Body of pancreas (tissue), 4 donors: ENCODE measurements at regions not wholly inside any gene's neighbourhood (a gene's known extent, or its start where the extent isn't known, plus 50 kb on each side); places are given as distances from the start of the nearest gene placed in this dataset.

Experiments
- ATAC-seq: fragments of 150-250 bp; one replicate; pipeline ENCODE4 v1.9.1; 2016
- DNase-seq, 4 donors: peaks; one replicate each; pipeline ENCODE4 v3.0.0-alpha.2; 2019
- H3K27ac ChIP-seq, 4 donors: fragments of 200-600 bp; sonication (generic); 1 replicate in 3 of 4; 2 replicates in 1 of 4; pipeline versions ENCODE4 v1.5.1 to v1.6.1; 2016 to 2019; ENCODE audit warnings: mild to moderate bottlenecking in 1 of 4, mixed read lengths in 1 of 4, moderate library complexity in 1 of 4
- H3K27me3 ChIP-seq, 2 donors: fragments of 200-600 bp; sonication (generic); one replicate each; pipeline ENCODE4 v1.6.0; 2016; ENCODE audit warnings: mild to moderate bottlenecking in 1 of 2
- H3K36me3 ChIP-seq, 2 donors: fragments of 200-600 bp; sonication (generic); replicated peaks in 1 of 2; 2 replicates each; pipeline ENCODE4 v1.5.1; 2016; ENCODE audit warnings: low read depth in 2 of 2; ENCODE audit not compliant: insufficient read depth in 1 of 2
- H3K4me1 ChIP-seq: fragments of 200-600 bp; sonication (generic); one replicate; pipeline ENCODE4 v1.6.0; 2016
- H3K4me3 ChIP-seq, 2 donors: fragments of 200-600 bp; sonication (generic); 1 replicate in 1 of 2; 2 replicates in 1 of 2; pipeline ENCODE4 v1.5.1; 2016 to 2019
- H3K9me3 ChIP-seq, 3 donors: fragments of 200-600 bp; sonication (generic); 1 replicate in 2 of 3; 2 replicates in 1 of 3; pipeline ENCODE4 v1.5.1; 2016
- POLR2A ChIP-seq, 3 donors: fragments of 450-650 bp; IDR thresholded peaks; one replicate each; pipeline ENCODE4 v1.6.1; 2016; ENCODE audit warnings: antibody characterized with exemption in 3 of 3, mild to moderate bottlenecking in 2 of 3
- WGBS, 2 donors: methylation state at CpG; one replicate each; pipeline ENCODE4 v1.1.5; 2017; 5-methylcytosine and 5-hydroxymethylcytosine counted together
- intact Hi-C: fragments of 100-400 bp; cut with DNase I; formaldehyde crosslinking; loops from one replicate; pipeline ENCODE4 v1.15.1; 2023
- TF ChIP-seq, protein P1 (sequence below), 7 experiments: fragments of 450-650 bp in 4 of 7; fragments of 200-600 bp in 3 of 7; sonication (generic) in 3 of 7; IDR thresholded peaks; one replicate each; pipeline ENCODE4 v1.5.1; 2016 to 2019; ENCODE audit warnings: antibody characterized with exemption in 7 of 7

DNA sequence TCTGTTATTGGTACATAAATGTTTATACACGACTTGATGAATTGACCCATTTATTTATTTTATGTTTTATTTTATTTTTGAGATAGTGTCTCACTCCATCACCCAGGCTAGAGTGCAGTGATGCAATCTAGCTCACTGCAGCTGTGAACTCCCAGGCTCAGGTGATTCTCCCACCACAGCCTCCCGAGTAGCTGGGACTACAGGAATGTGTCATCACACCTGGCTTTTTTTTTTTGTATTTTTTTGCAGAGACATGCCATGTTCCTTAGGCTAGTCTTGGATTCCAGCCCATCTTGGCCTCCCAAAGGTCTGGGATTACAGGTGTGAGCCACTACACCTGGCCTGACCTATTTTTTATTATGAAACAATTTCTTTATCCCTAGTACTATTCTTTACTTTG, 355.0 kb upstream of the PRICKLE1 start:
- H3K4me1 ChIP-seq, result no peaks in the 10 kb centered on the region
- ATAC-seq (no peak), DNase-seq (no peak)
- intact Hi-C loops, result no loop called here
- H3K4me3 ChIP-seq, result no peak overlapping the region
- TF ChIP-seq, protein P1, sequence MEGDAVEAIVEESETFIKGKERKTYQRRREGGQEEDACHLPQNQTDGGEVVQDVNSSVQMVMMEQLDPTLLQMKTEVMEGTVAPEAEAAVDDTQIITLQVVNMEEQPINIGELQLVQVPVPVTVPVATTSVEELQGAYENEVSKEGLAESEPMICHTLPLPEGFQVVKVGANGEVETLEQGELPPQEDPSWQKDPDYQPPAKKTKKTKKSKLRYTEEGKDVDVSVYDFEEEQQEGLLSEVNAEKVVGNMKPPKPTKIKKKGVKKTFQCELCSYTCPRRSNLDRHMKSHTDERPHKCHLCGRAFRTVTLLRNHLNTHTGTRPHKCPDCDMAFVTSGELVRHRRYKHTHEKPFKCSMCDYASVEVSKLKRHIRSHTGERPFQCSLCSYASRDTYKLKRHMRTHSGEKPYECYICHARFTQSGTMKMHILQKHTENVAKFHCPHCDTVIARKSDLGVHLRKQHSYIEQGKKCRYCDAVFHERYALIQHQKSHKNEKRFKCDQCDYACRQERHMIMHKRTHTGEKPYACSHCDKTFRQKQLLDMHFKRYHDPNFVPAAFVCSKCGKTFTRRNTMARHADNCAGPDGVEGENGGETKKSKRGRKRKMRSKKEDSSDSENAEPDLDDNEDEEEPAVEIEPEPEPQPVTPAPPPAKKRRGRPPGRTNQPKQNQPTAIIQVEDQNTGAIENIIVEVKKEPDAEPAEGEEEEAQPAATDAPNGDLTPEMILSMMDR (IDR thresholded peaks at IDR 0.05), result no peak
- no peak for TF ChIP-seq POLR2A (IDR thresholded peaks at IDR 0.05)
- H3K27ac ChIP-seq, result no peak overlapping the region
- WGBS, 2 donors, result 42 to 45% methylated on average over 2 of the region's 2 CpGs
- H3K9me3 ChIP-seq, result no peaks in the 10 kb centered on the region
- H3K27me3 ChIP-seq, result no peaks in the 10 kb centered on the region
- no peaks in the 10 kb centered on the region for H3K36me3 ChIP-seq

GRCh38 chr12:42936991-42937390, 347.4 kb upstream of the PRICKLE1 start:
- intact Hi-C loops, result no loop called here
- Histone ChIP-seq H3K9me3 (no peaks in the 10 kb centered on the region), H3K27me3 (no peaks in the 10 kb centered on the region), H3K4me3 (no peak overlapping the region), H3K4me1 (no peaks in the 10 kb centered on the region), H3K27ac (no peak overlapping the region), H3K36me3 (no peaks in the 10 kb centered on the region)
- no peak for ATAC-seq
- WGBS, 2 donors, result 66 to 75% methylated on average over 3 of the region's 3 CpGs
- TF ChIP-seq, protein P1 (IDR thresholded peaks at IDR 0.05), result no peak
- TF ChIP-seq POLR2A (IDR thresholded peaks at IDR 0.05), result no peak
- DNase-seq, result no peak

DNA sequence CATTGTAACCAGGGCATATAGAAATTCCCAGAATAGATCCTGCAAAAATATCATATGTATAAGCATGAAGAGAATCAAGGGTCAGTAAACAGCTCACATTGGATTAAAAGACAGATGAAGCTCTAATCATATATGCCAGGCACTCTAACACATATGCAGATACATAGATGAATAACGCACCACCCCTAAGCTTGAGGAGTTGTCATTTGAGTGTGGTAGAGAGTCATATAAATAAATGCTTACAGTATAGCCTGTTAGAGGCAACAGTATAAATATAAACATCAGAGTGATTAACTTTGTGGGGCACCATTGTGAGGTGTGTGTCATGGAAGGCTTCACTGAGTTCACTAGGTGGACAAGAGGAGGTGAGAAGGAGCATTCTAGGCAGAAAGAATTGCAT, 346.7 kb upstream of the PRICKLE1 start:
- Histone ChIP-seq H3K9me3 (no peaks in the 10 kb centered on the region), H3K36me3 (no peaks in the 10 kb centered on the region), H3K27ac (no peak overlapping the region), H3K4me1 (no peaks in the 10 kb centered on the region), H3K4me3 (no peak overlapping the region), H3K27me3 (no peaks in the 10 kb centered on the region)
- WGBS, 2 donors, result 83 to 91% methylated on average over 1 of the region's 1 CpG
- TF ChIP-seq, protein P1 (IDR thresholded peaks at IDR 0.05), result no peak
- TF ChIP-seq POLR2A (IDR thresholded peaks at IDR 0.05), result no peak
- ATAC-seq (no peak), DNase-seq (no peak)
- intact Hi-C loops, result no loop called here

DNA sequence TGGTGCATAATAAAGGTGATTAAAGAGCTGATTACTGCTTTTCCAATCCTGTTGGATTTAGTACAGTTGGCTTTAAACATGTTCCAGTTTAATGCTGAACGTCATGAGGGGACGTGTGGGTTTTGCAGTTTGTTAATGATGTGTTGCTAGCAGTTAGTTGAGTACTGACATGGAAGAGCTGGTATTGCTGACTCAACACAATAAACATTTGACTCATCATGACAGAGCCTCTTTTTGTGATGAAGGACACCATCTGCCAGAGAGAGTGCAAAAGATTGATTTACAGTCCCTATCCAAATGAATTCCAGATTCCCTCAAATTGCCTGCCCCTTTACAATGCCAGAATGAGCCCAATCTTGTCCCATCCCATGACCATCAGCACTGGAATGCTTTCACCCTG, 346.2 kb upstream of the PRICKLE1 start:
- no peaks in the 10 kb centered on the region for H3K9me3 ChIP-seq
- H3K27ac ChIP-seq, result no peak overlapping the region
- no peaks in the 10 kb centered on the region for H3K4me1 ChIP-seq
- no peak for ATAC-seq
- no peaks in the 10 kb centered on the region for H3K36me3 ChIP-seq
- intact Hi-C loops, result no loop called here
- H3K4me3 ChIP-seq, result no peak overlapping the region
- no peaks in the 10 kb centered on the region for H3K27me3 ChIP-seq
- TF ChIP-seq POLR2A (IDR thresholded peaks at IDR 0.05), result no peak
- TF ChIP-seq, protein P1 (IDR thresholded peaks at IDR 0.05), result no peak
- DNase-seq, result no peak
- WGBS, 2 donors, result 71 to 78% methylated on average over 2 of the region's 2 CpGs

DNA sequence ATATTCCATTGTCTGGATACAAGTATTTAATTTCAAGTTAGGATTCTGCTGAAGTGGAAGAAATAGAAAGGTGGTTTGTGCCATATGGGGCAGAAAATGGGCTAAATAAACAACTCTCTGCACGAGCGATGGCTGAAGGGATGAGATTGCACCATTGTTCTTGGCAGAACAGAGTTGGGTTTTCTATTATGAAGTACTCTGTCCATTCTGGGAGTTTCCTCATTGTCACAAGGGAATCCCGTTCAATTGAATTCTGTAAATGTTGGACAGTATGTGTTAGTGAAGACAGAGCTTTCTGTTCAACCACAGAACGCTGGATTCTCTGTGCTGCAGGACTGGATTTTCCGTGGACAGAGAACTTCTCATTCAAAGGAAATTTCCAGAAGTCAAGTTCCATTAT, 345.5 kb upstream of the PRICKLE1 start:
- 79 to 81% methylated on average over 5 of the region's 5 CpGs for WGBS, 2 donors
- no peak for ATAC-seq
- no peak overlapping the region for H3K4me3 ChIP-seq
- TF ChIP-seq, protein P1 (IDR thresholded peaks at IDR 0.05), result no peak
- TF ChIP-seq POLR2A (IDR thresholded peaks at IDR 0.05), result no peak
- intact Hi-C loops, result no loop called here
- no peaks in the 10 kb centered on the region for H3K9me3 ChIP-seq
- no peaks in the 10 kb centered on the region for H3K27me3 ChIP-seq
- H3K36me3 ChIP-seq, result no peaks in the 10 kb centered on the region
- DNase-seq, result no peak
- H3K27ac ChIP-seq, result no peak overlapping the region
- no peaks in the 10 kb centered on the region for H3K4me1 ChIP-seq
